ENCODE measurements at regions not wholly inside any gene's neighbourhood (a gene's known extent, or its start where the extent isn't known, plus 50 kb on each side); places are given as distances from the start of the nearest gene placed in this dataset.

- no peak for TF ChIP-seq NANOG (IDR thresholded peaks at IDR 0.05; ENCODE audit: insufficient read depth, low read depth, low read length, poor library complexity, severe bottlenecking)
Measured at GRCh38 chr11:134623711-134624110, 211.7 kb upstream of the B3GAT1 start (continued).
